NCI-H128 (cell line): ENCODE measurements at regions not wholly inside any gene's neighbourhood (a gene's known extent, or its start where the extent isn't known, plus 50 kb on each side); places are given as distances from the start of the nearest gene placed in this dataset.
"Not testable (repeated sequence)": the region's sequence is repeated elsewhere in the genome, so short reads cannot be mapped to it uniquely, and the experiment has no call there.

Source experiments
- DNase-seq: peaks from one replicate; lab custom pipeline; 2025; ENCODE audit not compliant: unreplicated experiment; lab: John Stamatoyannopoulos, UW

DNA sequence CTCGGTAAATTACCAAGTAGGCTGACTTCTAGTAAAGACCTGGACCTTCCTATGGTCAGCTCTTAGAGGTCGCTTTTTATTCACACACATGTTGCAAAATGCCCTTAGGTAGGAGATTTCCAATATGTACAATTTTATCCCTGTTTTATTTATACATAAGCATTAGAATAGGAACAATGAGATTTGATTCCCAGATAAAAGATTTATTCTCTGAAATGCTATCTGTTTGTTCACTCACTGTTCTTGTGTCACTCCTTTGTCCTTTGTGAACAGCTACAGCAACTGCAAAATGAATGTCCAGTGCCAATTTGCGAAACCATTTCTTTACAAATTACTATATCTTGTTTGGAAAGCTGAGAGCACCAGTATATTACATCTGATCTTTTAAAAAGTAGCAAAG lies 991.5 kb upstream of the TYRP1 start:
- DNase-seq, result no peak

DNA sequence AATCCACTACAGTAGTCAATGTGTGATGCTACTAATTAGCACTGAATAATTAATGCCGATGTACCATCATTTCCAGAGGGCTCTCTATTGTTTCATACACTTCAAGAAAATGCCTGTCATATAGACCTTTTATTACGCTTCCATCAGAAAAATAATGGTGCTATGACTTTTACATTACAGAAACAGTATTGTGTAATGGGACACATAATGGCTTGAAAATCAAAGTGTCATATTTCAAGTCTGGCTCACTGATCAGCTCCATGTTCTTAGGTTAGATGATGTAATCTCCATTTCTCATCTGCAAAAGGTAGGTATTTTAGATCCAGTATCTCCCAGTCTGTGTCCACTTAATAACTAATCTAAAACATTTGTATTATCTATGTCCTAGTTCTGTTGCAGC lies 990.6 kb upstream of the TYRP1 start:
- no peak for DNase-seq

- not testable (repeated sequence) for DNase-seq
Observed at GRCh38 chr9:11704198-11704597, 989.0 kb upstream of the TYRP1 start.

DNA sequence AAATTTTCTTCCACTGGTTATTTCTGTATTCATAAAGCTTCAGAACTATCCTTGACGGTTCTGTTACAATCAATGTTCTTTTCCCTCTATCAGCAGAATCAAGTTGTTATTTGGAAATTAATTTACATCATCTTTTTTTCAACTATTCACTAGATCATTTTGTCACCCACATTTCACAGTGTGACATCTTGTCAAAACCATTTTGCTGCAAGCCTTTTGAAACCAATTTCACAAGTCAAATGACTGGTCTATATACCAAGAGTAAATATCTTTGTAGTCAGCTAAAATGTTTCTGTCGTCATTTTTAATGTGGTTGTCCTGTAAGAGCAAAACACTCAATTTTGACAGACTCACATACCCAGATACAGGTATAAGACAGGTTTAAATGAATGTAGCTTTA lies 984.3 kb upstream of the TYRP1 start:
- DNase-seq, result no peak

GRCh38 chr9:11709567-11709966 lies 983.6 kb upstream of the TYRP1 start:
- no peak for DNase-seq

DNA sequence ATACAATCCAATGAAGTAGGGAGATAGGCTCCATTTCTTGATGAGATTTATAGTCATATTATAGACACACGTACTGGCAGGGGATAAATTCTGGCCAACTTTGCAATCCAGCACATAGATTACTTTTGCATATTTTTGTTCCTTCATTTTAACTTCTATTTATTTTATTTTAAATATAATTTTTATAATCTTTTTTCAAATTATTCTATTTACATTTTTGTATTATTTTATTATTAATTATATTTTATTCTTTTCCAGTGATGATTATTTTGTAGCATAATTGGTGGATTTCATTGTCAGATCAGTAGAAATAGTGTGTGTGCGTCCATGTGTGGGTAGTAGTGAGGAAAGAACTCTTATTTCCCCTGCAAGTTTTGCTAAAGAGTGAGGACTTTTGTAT lies 980.1 kb upstream of the TYRP1 start:
- no peak for DNase-seq

DNA sequence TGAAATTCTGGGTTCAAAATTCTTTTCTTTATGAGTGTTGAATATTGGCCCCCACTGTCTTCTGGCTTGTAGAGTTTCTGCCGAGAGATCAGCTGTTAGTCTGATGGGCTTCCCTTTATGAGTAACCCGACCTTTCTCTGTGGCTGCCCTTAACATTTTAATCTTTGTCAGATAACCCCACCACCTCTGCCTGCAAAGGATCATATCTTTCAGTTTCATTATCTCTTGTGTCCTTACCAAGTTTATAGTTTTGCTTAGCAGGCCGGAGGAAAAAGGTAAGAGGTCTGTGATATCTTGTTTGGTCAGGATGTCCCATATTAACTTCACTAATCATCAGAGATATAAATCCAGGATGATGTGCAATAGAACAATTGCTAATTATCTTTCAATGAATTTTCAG lies 970.2 kb upstream of the TYRP1 start:
- DNase-seq, result no peak

DNA sequence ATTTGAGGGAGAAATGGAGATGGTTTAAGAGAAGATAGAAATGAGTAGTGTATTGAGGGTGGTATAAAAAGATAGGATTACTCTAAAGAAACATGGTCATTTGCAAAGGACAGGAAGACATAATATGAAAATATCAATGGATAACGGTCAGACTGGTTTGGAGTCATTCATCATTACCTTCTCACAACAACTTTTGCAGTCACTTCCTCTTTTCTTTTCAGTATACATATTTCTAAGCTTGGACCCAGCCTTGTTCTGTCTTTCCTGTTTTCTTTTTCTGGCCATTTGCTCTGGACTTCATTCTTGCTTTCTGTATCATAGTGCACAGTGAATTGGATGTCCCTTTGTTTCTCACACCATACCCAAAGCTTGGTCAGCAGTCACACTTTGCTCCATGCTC lies 966.5 kb upstream of the TYRP1 start:
- no peak for DNase-seq

DNA sequence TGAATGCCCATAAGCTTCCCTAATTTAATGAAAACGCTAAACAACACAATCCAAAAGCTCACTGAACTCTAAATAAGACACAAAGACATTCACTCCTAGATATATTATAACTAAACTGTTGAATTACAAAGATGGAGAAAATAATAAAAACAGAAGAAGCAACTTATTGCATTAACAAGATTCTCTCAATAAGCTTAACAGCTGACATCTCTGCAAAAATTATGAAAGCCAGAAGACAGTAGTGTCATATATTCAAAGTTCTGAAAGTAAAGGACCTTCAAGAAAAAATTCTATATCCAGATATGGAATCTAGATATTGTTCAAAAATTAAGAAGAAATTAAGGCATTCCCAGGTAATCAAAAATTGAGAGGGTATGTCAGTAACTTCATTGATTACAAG lies 957.8 kb upstream of the TYRP1 start:
- no peak for DNase-seq

- no peak for DNase-seq
Observed at GRCh38 chr9:11742471-11742870, 950.7 kb upstream of the TYRP1 start.

GRCh38 chr9:11743356-11743755 lies 949.8 kb upstream of the TYRP1 start:
- DNase-seq, result no peak

GRCh38 chr9:11749396-11749795 lies 943.8 kb upstream of the TYRP1 start:
- DNase-seq, result no peak

DNA sequence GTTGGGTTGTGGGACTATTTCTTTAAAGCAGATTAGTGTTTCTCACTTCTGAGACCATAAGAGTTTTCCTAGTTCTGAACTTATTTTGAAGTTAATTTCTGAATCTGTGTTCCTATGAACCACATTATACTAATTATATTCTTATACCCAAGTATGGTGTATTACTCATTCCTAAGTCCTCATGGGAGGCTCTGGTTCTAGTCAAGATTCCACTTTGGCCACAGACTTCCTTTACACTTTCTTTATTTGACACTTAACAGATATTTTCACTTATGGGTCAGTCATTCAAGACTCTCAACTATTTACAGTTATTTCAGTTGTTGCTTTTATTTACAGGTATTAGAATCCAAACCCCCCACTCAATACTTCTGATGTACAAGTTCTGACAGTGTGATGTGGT lies 937.2 kb upstream of the TYRP1 start:
- DNase-seq, result no peak

GRCh38 chr9:11757408-11757807 lies 935.8 kb upstream of the TYRP1 start:
- no peak for DNase-seq

DNA sequence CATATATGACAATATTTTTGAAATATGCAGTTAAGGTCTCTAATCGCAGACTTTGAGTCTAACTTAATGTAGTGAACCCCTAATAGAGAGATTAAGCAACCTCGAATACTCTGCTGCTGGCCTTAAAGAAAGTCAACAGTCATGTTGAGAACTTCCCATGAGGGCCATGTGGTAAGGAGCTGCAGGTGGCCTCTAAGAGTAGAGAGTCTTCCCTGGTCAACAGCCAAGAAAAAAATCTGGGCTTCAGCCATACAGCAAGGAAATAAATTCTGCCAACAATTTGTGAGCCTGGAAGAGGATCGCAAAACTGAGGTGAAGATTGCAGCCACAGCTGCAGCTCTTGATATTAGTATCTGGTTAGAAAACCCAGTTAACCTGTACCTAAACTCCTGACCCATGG lies 935.2 kb upstream of the TYRP1 start:
- DNase-seq, result no peak

DNA sequence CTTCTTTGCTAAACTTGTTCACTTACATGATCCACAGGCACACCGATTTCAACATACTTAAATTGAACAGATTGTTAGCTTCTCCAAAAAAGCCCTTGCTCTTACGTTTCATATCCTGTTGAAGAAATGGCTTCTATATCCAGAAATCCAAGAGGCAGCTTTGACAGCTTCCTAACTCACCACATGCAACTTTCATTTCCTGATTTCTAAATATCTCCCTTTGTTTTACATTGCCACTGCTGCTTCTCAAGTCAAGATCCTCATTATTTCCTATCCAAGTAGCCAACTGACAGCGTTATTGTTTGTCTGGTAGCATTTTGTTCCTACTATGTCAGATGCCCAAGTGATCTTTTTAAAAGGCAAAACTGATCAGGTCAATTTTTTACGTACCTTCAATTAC lies 913.2 kb upstream of the TYRP1 start:
- DNase-seq, result no peak

- DNase-seq, result no peak
Observed at GRCh38 chr9:11792870-11793269, 900.3 kb upstream of the TYRP1 start.

- no peak for DNase-seq
Observed at GRCh38 chr9:11794984-11795383, 898.2 kb upstream of the TYRP1 start.

DNA sequence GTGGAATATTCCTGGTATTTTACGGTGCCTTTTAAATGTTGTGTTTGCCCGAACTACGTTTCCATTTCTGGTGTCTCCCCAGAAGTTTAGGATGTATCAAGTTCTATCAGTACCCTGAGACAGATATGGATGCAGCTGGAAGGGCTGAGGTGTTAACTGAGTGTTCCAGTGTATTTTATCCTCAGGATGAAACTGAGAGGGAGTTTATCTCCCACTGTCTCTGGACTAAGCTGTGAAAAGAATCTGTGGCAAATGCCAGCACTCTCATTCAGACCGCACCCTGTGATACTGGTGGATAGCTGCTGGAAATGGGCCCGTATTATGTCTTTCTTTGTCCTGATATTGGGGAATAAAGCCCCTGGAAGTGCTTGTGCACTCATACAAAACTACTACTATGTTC lies 887.2 kb upstream of the TYRP1 start:
- DNase-seq, result no peak

- DNase-seq, result no peak
Observed at GRCh38 chr9:11821306-11821975, 871.7 kb upstream of the TYRP1 start.

- no peak for DNase-seq
Observed at GRCh38 chr9:11828201-11828600, 865.0 kb upstream of the TYRP1 start.

- no peak for DNase-seq
Observed at GRCh38 chr9:11833056-11833455, 860.1 kb upstream of the TYRP1 start.

- DNase-seq, result no peak
Observed at GRCh38 chr9:11868795-11869194, 824.4 kb upstream of the TYRP1 start.

DNA sequence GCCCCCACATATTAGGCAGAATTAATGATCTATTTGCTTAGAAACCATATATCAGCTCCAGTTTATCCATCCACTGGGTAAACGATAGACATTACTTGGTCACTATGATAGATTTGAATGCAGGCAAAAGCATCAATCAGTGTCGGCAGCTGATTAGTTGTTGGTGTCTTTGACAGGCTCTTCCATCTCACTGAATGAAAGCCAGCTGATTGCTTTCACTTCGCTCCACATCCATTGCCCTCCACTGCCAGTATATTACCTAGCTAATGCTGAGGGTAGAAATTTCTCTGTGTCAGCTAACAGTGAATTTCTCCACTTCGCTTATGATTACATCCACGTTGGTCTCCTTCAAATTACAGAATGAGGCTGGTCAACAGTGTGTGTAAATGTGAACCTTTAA lies 821.3 kb upstream of the TYRP1 start:
- DNase-seq, result no peak
